Endodermal cell (in vitro differentiated cells): ENCODE measurements at regions not wholly inside any gene's neighbourhood (a gene's known extent, or its start where the extent isn't known, plus 50 kb on each side); places are given as distances from the start of the nearest gene placed in this dataset.

Source experiments
- DNase-seq: peaks from one replicate; pipeline ENCODE4 v3.0.0-alpha.2; 2017
- H3K27ac ChIP-seq: 2 replicates; pipeline ENCODE4 v1.5.1; 2013; ENCODE audit warnings: mild to moderate bottlenecking, low read depth, low read length, moderate library complexity
- H3K27me3 ChIP-seq: 2 replicates; pipeline ENCODE4 v1.6.1; 2013; ENCODE audit warnings: mild to moderate bottlenecking, low read length, moderate library complexity; ENCODE audit not compliant: insufficient read depth, control insufficient read depth, poor library complexity, severe bottlenecking
- H3K36me3 ChIP-seq: 2 replicates; pipeline ENCODE4 v1.7.0; 2013; ENCODE audit warnings: mild to moderate bottlenecking, low read length, moderate library complexity; ENCODE audit not compliant: control insufficient read depth, insufficient read depth
- H3K4me1 ChIP-seq: one replicate; pipeline ENCODE4 v1.7.0; 2013; ENCODE audit warnings: low read length; ENCODE audit not compliant: control insufficient read depth, insufficient read depth
- H3K4me3 ChIP-seq: 2 replicates; pipeline ENCODE4 v1.5.1; 2013; ENCODE audit warnings: mild to moderate bottlenecking, low read length, moderate library complexity
- H3K9ac ChIP-seq: 2 replicates; pipeline ENCODE4 v1.6.1; 2013; ENCODE audit warnings: mild to moderate bottlenecking, low read length, moderate library complexity; ENCODE audit not compliant: poor library complexity, severe bottlenecking; ENCODE audit errors: extremely low read depth
- H3K9me3 ChIP-seq: 2 replicates; pipeline ENCODE4 v1.6.1; 2013; ENCODE audit warnings: mild to moderate bottlenecking, low read length, moderate library complexity; ENCODE audit not compliant: control insufficient read depth
- H3K27ac Mint-ChIP-seq: 2 replicates; pipeline ENCODE4 v1.8.0; 2020; ENCODE audit warnings: mixed read lengths
- H3K27me3 Mint-ChIP-seq: 2 replicates; pipeline ENCODE4 v1.8.0; 2021; ENCODE audit warnings: mild to moderate bottlenecking, mixed read lengths; ENCODE audit not compliant: insufficient read depth
- H3K36me3 Mint-ChIP-seq: 2 replicates; pipeline ENCODE4 v1.8.0; 2020; ENCODE audit warnings: low read depth, mixed read lengths
- H3K4me1 Mint-ChIP-seq: 2 replicates; pipeline ENCODE4 v1.8.0; 2020; ENCODE audit warnings: mixed read lengths
- H3K4me3 Mint-ChIP-seq: 2 replicates; pipeline ENCODE4 v1.8.0; 2020; ENCODE audit warnings: mild to moderate bottlenecking, moderate library complexity, mixed read lengths
- H3K9me3 Mint-ChIP-seq: 2 replicates; pipeline ENCODE4 v1.8.0; 2020; ENCODE audit warnings: mild to moderate bottlenecking, mixed read lengths
- WGBS, 2 experiments: methylation state at CpG; one replicate each; pipeline versions ENCODE4 v1.1.5 to v1.1.7; 2013; ENCODE audit warnings: missing lambda C conversion rate in 2 of 2, mixed read lengths in 1 of 2; ENCODE audit not compliant: insufficient coverage in 1 of 2, insufficient read length in 1 of 2; 5-methylcytosine and 5-hydroxymethylcytosine counted together
- TF ChIP-seq, protein P1 (sequence below): fragments of 200-600 bp; sonication (generic); conservative IDR thresholded peaks from 2 replicates; pipeline ENCODE4 v1.5.0; 2021; ENCODE audit warnings: antibody characterized with exemption, mild to moderate bottlenecking

DNA sequence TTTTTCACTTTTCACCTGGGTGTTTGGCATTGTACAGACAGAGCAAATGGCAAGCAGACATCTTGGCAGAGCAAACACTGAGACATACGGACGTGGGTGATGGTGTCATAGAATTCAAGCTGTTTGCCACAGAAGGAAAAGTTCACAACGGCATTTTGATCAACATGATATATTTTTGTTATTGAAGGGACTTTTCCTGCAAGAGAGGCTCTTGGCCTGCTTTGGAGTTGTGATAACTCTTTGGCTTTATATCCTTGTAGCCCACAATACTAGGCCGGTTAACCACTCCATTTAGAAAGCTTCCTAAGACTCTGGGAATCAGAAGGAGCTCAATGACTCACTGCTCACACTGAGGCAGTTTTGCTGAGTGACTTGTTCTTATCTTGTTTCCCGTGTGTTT is 1038.3 kb downstream of the TLE1 start:
- Mint-ChIP-seq H3K27ac (no peak overlapping the region), H3K9me3 (peaks cover 9% of the 10 kb centered on the region), H3K36me3 (no peaks in the 10 kb centered on the region), H3K4me3 (no peak overlapping the region), H3K4me1 (peaks cover 11% of the 10 kb centered on the region), H3K27me3 (no peaks in the 10 kb centered on the region)
- H3K36me3 ChIP-seq = no peaks in the 10 kb centered on the region
- no peaks in the 10 kb centered on the region for H3K4me1 ChIP-seq
- no peak overlapping the region for H3K27ac ChIP-seq
- 90 to 94% methylated on average over 5 of the region's 5 CpGs for WGBS, 2 experiments
- H3K9me3 ChIP-seq = no peaks in the 10 kb centered on the region
- H3K9ac ChIP-seq = no peak overlapping the region
- no peaks in the 10 kb centered on the region for H3K27me3 ChIP-seq
- TF ChIP-seq, protein P1, sequence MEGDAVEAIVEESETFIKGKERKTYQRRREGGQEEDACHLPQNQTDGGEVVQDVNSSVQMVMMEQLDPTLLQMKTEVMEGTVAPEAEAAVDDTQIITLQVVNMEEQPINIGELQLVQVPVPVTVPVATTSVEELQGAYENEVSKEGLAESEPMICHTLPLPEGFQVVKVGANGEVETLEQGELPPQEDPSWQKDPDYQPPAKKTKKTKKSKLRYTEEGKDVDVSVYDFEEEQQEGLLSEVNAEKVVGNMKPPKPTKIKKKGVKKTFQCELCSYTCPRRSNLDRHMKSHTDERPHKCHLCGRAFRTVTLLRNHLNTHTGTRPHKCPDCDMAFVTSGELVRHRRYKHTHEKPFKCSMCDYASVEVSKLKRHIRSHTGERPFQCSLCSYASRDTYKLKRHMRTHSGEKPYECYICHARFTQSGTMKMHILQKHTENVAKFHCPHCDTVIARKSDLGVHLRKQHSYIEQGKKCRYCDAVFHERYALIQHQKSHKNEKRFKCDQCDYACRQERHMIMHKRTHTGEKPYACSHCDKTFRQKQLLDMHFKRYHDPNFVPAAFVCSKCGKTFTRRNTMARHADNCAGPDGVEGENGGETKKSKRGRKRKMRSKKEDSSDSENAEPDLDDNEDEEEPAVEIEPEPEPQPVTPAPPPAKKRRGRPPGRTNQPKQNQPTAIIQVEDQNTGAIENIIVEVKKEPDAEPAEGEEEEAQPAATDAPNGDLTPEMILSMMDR = no peak
- H3K4me3 ChIP-seq = no peak overlapping the region
- no peak for DNase-seq

DNA sequence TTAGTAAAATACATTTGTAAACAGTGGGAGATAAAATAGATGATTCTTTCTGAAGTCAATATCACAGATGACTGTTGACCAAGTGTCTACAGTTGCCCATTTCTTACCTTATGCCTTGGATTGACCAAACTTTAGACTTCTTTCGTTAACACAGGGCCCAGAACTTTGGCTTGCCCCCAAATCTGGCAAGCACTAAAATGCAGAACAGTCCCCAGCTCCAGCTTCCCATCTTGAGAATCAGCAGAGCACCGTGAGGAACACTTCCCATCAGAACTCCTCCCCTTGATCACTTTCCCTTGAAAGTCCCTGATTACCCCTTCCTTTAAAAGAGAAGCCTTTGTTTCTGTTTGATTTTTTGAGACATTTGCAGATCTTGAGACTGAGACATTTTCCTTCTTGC is 1039.9 kb downstream of the TLE1 start:
- H3K27ac ChIP-seq = no peak overlapping the region
- no peaks in the 10 kb centered on the region for H3K9me3 ChIP-seq
- H3K27me3 ChIP-seq = no peaks in the 10 kb centered on the region
- peaks cover 11% of the 10 kb centered on the region for H3K9me3 Mint-ChIP-seq
- H3K4me1 Mint-ChIP-seq = peaks cover 11% of the 10 kb centered on the region
- H3K36me3 ChIP-seq = no peaks in the 10 kb centered on the region
- no peaks in the 10 kb centered on the region for H3K4me1 ChIP-seq
- H3K4me3 Mint-ChIP-seq = no peak overlapping the region
- no peak for DNase-seq
- H3K36me3 Mint-ChIP-seq = no peaks in the 10 kb centered on the region
- no peak overlapping the region for H3K4me3 ChIP-seq
- H3K9ac ChIP-seq = no peak overlapping the region
- no peak overlapping the region for H3K27ac Mint-ChIP-seq
- WGBS, 2 experiments = 97 to 100% methylated on average over 1 to 2 of the region's 2 CpGs
- H3K27me3 Mint-ChIP-seq = no peaks in the 10 kb centered on the region
- TF ChIP-seq, protein P1 = no peak

DNA sequence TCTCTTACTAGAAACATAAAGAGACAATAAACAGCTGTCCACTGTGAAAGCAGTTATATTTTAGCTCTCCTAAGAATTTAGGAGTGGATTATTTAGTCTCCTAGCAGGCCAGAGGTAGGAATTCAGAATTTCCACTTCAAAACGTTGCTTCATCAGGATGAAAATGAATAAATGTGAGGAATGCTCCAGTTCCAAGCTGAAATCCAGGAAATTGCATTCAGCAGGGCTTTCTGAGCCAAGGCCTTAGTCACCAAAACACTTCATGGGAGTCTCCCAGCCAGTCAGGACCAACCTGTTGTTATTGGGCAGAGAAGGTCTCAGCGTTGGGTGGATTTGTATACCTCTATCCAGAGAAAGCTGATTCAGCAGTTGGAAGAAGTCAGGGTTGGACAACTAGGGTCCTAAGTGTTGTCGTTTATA is 1040.3 kb downstream of the TLE1 start:
- no peak overlapping the region for H3K27ac ChIP-seq
- no peaks in the 10 kb centered on the region for H3K27me3 Mint-ChIP-seq
- H3K4me3 Mint-ChIP-seq = no peak overlapping the region
- H3K36me3 Mint-ChIP-seq = no peaks in the 10 kb centered on the region
- H3K27me3 ChIP-seq = no peaks in the 10 kb centered on the region
- H3K4me3 ChIP-seq = no peak overlapping the region
- TF ChIP-seq, protein P1 = no peak
- H3K9ac ChIP-seq = no peak overlapping the region
- H3K27ac Mint-ChIP-seq = no peak overlapping the region
- H3K9me3 ChIP-seq = peaks cover 2% of the 10 kb centered on the region
- no peaks in the 10 kb centered on the region for H3K4me1 ChIP-seq
- H3K36me3 ChIP-seq = no peaks in the 10 kb centered on the region
- WGBS, 2 experiments = 85% methylated on average over 3 of the region's 3 CpGs
- H3K9me3 Mint-ChIP-seq = peaks cover 13% of the 10 kb centered on the region
- peaks cover 11% of the 10 kb centered on the region for H3K4me1 Mint-ChIP-seq
- no peak for DNase-seq
